ENCODE measurements at regions not wholly inside any gene's neighbourhood (a gene's known extent, or its start where the extent isn't known, plus 50 kb on each side); places are given as distances from the start of the nearest gene placed in this dataset.

DNA sequence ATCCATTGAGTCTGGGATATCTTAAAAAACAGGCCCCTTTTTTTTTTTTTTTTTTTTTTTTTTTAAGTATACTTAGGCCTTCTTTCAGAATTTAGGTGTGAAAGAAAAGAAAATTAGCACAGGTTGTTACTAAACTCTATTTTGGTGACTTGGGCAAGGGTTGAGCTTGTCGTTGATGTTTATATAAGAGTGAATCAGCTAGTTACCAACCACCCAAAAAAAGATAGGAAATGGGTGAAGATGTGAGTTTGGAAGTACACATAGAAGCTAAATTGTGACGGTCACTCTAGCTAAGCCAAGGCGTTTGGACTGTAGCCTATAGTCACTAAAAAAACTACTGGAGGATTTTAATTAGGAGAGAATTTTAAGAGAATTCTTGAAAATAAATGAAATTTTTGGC lies 1247.2 kb downstream of the AACS start:
- TF ChIP-seq, protein P1, sequence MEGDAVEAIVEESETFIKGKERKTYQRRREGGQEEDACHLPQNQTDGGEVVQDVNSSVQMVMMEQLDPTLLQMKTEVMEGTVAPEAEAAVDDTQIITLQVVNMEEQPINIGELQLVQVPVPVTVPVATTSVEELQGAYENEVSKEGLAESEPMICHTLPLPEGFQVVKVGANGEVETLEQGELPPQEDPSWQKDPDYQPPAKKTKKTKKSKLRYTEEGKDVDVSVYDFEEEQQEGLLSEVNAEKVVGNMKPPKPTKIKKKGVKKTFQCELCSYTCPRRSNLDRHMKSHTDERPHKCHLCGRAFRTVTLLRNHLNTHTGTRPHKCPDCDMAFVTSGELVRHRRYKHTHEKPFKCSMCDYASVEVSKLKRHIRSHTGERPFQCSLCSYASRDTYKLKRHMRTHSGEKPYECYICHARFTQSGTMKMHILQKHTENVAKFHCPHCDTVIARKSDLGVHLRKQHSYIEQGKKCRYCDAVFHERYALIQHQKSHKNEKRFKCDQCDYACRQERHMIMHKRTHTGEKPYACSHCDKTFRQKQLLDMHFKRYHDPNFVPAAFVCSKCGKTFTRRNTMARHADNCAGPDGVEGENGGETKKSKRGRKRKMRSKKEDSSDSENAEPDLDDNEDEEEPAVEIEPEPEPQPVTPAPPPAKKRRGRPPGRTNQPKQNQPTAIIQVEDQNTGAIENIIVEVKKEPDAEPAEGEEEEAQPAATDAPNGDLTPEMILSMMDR (IDR thresholded peaks at IDR 0.05; ENCODE audit: borderline replicate concordance, insufficient read depth, low read depth, low read length), result no peak
- no peak overlapping the region for H3K4me3 ChIP-seq (ENCODE audit: low read depth, low read length)

DNA sequence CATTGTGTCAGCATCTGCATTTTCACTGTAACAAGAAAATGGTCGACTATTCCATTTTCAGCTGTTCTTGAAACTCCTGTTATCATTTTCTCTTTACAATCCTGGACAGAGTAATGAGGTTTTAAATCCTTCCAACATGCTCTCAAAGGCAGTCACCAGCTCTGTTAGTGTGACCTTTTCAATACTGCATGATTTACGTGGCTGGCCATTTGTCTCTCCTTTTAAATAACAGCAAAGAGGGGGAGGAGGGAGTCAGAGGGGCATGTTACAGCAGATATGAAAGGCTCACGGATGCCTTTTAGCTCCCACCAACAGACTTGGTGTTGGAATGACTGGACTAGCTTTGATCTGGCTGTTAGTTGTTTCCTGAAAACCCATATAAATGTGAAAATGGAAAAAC lies 1251.2 kb downstream of the AACS start:
- H3K4me3 ChIP-seq (ENCODE audit: low read depth, low read length), result no peak overlapping the region
- TF ChIP-seq, protein P1 (IDR thresholded peaks at IDR 0.05; ENCODE audit: borderline replicate concordance, insufficient read depth, low read depth, low read length), result no peak

DNA sequence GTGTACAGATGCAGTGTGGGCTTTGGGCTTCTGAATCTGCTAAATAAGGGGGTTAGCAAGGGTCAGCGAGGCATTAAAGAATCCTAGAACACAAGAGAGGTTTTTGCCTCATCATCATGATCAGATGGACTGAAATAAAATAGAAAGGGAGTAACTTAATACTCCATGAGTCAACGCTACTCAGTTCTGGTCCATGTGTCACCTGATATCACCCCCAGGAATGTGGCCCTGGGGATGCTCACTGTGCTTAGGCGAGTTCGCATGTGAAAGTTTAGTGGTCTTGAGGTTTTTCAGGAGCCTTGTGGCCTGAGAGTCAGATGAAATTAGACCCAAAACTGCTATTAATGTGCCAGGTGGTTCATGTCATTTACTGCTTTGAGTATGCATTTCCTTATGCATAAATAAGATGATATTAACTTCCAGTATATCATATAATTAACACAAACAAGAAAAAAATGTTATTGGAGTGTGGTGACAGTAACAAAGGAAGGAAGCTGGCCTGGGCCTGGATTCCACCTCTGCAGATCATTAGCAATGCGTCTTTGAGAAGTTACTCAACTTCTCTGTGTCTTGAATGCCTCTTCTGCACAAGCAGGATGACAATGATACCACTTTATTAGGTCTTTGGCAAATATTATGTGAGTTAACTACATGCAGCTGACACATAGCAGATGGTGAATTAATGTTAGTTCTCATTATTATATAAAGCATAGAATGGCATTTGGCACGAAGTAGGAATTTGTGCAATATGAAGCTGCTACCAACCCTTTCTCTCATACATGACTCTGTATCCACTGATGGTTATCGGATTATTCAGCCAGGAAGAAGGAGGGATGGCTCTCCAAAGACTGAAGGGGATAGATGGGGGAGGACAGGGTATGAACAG lies 1272.6 kb downstream of the AACS start:
- H3K4me3 ChIP-seq (ENCODE audit: low read depth, low read length), result no peak overlapping the region
- TF ChIP-seq, protein P1 (IDR thresholded peaks at IDR 0.05; ENCODE audit: borderline replicate concordance, insufficient read depth, low read depth, low read length), result no peak

DNA sequence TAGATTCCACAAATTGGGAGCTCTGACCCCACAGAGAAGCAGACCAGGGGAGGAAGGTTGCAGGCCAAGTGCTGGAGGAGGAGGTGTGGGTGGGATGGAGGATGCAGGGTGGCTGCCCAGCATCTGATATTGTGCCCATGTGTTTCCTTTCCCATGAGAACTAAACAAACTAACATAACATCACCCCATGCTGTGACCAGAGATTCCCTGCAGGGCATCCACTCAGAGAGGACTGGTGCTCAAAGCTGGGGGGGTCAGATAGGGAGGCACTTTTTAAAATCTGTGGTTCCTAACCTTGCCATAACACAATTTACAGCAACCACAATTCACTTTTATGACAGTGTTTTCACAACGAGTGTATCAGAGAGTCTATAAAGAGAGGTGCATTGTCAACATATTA lies 1277.6 kb downstream of the AACS start:
- no peak overlapping the region for H3K4me3 ChIP-seq (ENCODE audit: low read depth, low read length)
- TF ChIP-seq, protein P1 (IDR thresholded peaks at IDR 0.05; ENCODE audit: borderline replicate concordance, insufficient read depth, low read depth, low read length), result no peak

DNA sequence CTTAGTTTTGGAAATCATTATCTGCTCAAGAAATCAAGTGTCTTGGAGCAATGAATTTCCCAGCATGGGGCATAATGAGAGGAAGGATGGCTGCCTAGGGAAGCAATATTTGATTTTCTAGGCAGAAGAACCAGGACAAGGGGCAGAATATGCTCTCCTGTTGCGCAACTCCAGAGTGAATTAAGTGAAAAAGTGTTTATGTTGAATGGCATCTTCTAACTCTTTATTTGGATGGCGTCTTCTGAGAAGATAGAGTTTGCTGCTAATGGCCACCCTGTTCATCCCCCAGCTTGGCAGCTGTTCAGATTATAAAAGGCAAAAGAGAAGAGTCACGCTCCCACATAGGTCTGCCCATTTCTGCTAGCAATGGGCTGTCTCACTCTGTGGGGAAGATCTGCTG lies 1278.1 kb downstream of the AACS start:
- H3K4me3 ChIP-seq (ENCODE audit: low read depth, low read length), result no peak overlapping the region
- TF ChIP-seq, protein P1 (IDR thresholded peaks at IDR 0.05; ENCODE audit: borderline replicate concordance, insufficient read depth, low read depth, low read length), result no peak

DNA sequence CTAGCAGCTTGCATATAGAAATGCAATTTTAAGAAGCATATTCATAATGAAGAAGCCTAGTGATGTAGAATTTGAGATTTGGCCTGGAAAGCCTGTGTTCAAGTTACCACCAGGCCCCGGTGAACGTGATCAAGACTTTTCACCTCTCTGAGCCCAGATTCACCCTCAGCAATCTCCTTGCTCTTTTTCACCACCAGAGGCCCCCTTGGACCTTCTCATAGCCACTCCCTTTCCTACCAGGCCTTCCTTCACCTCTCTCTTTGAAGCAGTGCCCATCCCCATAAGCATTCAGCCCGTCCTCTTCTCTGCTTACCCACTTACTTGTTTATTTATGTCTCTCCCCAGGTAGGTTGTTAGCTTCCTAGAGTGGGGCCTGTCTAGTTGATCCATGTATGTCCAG lies 1280.9 kb downstream of the AACS start:
- TF ChIP-seq, protein P1 (IDR thresholded peaks at IDR 0.05; ENCODE audit: borderline replicate concordance, insufficient read depth, low read depth, low read length), result no peak
- H3K4me3 ChIP-seq (ENCODE audit: low read depth, low read length), result no peak overlapping the region

DNA sequence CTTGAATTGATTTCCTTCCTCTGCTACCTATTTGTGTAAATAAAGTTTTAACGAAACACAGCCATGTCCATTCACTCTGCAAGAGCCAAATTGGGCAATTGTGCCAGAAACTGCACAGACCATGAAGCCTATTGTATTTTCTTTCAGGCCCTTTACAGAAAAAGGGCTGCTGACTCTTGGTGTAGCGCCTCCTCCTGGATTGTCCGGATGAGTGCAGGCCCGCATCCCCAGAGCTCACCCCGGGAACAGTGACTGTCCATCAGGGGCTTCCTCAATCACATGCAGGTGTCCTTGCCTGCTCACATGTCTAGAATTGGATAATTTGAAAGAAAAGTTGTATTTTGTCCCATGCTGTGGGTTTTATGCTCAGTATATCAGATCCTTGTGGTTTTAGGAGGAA lies 1282.2 kb downstream of the AACS start:
- TF ChIP-seq, protein P1 (IDR thresholded peaks at IDR 0.05; ENCODE audit: borderline replicate concordance, insufficient read depth, low read depth, low read length), result no peak
- H3K4me3 ChIP-seq (ENCODE audit: low read depth, low read length), result no peak overlapping the region

Measured in GM12875 (cell line).